Trophoblast cell (in vitro differentiated cells and primary cell): ENCODE measurements at regions not wholly inside any gene's neighbourhood (a gene's known extent, or its start where the extent isn't known, plus 50 kb on each side); places are given as distances from the start of the nearest gene placed in this dataset.

Experiments used
- DNase-seq, 2 donors: peaks; one replicate each; pipeline ENCODE4 v3.0.0-alpha.2; 2016
- H2AFZ ChIP-seq: 2 replicates; pipeline ENCODE4 v1.6.1; 2013; ENCODE audit warnings: low read length, moderate library complexity, mild to moderate bottlenecking; ENCODE audit not compliant: insufficient read depth, poor library complexity
- H2AK5ac ChIP-seq: 2 replicates; pipeline ENCODE4 v1.6.1; 2013; ENCODE audit warnings: mild to moderate bottlenecking, low read length
- H2BK120ac ChIP-seq: 2 replicates; pipeline ENCODE4 v1.6.1; 2013; ENCODE audit warnings: low read length, mild to moderate bottlenecking, moderate library complexity; ENCODE audit not compliant: insufficient read depth, poor library complexity
- H2BK12ac ChIP-seq: 2 replicates; pipeline ENCODE4 v1.6.1; 2013; ENCODE audit warnings: mild to moderate bottlenecking, low read length, moderate library complexity
- H2BK5ac ChIP-seq: 2 replicates; pipeline ENCODE4 v1.6.1; 2013; ENCODE audit warnings: low read length, low read depth, moderate library complexity, mild to moderate bottlenecking; ENCODE audit not compliant: poor library complexity
- H3K14ac ChIP-seq: 2 replicates; pipeline ENCODE4 v1.6.1; 2013; ENCODE audit warnings: mild to moderate bottlenecking, low read length
- H3K18ac ChIP-seq: 2 replicates; pipeline ENCODE4 v1.6.1; 2013; ENCODE audit warnings: mild to moderate bottlenecking, low read length
- H3K23ac ChIP-seq: 2 replicates; pipeline ENCODE4 v1.6.1; 2013; ENCODE audit warnings: low read length
- H3K27ac ChIP-seq: 2 replicates; pipeline ENCODE4 v1.5.1; 2013; ENCODE audit warnings: low read depth, mild to moderate bottlenecking, inconsistent platforms, low read length, moderate library complexity
- H3K27me3 ChIP-seq: 2 replicates; pipeline ENCODE4 v1.6.1; 2013; ENCODE audit warnings: inconsistent platforms, mild to moderate bottlenecking, low read length, moderate library complexity; ENCODE audit not compliant: insufficient read depth
- H3K36me3 ChIP-seq, 2 experiments: 1 replicate in 1 of 2; 2 replicates in 1 of 2; pipeline ENCODE4 v1.6.1; 2013; ENCODE audit warnings: low read length in 2 of 2, mild to moderate bottlenecking in 2 of 2, moderate library complexity in 1 of 2; ENCODE audit not compliant: insufficient read depth in 2 of 2, control insufficient read depth in 1 of 2
- H3K4ac ChIP-seq: 2 replicates; pipeline ENCODE4 v1.6.1; 2013; ENCODE audit warnings: low read depth, mild to moderate bottlenecking, low read length, moderate library complexity
- H3K4me1 ChIP-seq, 2 experiments: 1 replicate in 1 of 2; 2 replicates in 1 of 2; pipeline ENCODE4 v1.6.1; 2013; ENCODE audit warnings: low read length in 2 of 2, mild to moderate bottlenecking in 2 of 2, moderate library complexity in 1 of 2; ENCODE audit not compliant: insufficient read depth in 2 of 2, control insufficient read depth in 1 of 2
- H3K4me2 ChIP-seq: 2 replicates; pipeline ENCODE4 v1.6.1; 2013; ENCODE audit warnings: inconsistent platforms, mild to moderate bottlenecking, low read length, moderate library complexity
- H3K4me3 ChIP-seq: 2 replicates; pipeline ENCODE4 v1.5.1; 2013; ENCODE audit warnings: mild to moderate bottlenecking, low read depth, low read length, inconsistent platforms
- H3K79me1 ChIP-seq: one replicate; pipeline ENCODE4 v1.6.1; 2013; ENCODE audit warnings: low read length
- H3K79me2 ChIP-seq: 2 replicates; pipeline ENCODE4 v1.6.1; 2013; ENCODE audit warnings: low read length, mild to moderate bottlenecking; ENCODE audit not compliant: control insufficient read depth, insufficient read depth, poor library complexity
- H3K9ac ChIP-seq: 2 replicates; pipeline ENCODE4 v1.6.1; 2013; ENCODE audit warnings: mild to moderate bottlenecking, low read length
- H3K9me3 ChIP-seq: 2 replicates; pipeline ENCODE4 v1.6.1; 2013; ENCODE audit warnings: low read depth, mild to moderate bottlenecking, control low read depth, inconsistent platforms, low read length; ENCODE audit not compliant: insufficient read depth
- H4K12ac ChIP-seq: 2 replicates; pipeline ENCODE4 v1.6.1; 2013; ENCODE audit warnings: low read depth, mild to moderate bottlenecking, low read length, moderate library complexity
- H4K8ac ChIP-seq: 2 replicates; pipeline ENCODE4 v1.6.1; 2013; ENCODE audit warnings: low read depth, mild to moderate bottlenecking, low read length, moderate library complexity
- H4K91ac ChIP-seq: one replicate; pipeline ENCODE4 v1.6.1; 2013; ENCODE audit warnings: low read depth, mild to moderate bottlenecking, low read length, moderate library complexity
- WGBS: extraction: QIAGEN DNeasy Blood & Tissue Kit; methylation state at CpG from one replicate; pipeline ENCODE4 v1.1.7; 2013; ENCODE audit warnings: missing lambda C conversion rate; ENCODE audit not compliant: insufficient read length, insufficient coverage; ENCODE audit errors: extremely low coverage; 5-methylcytosine and 5-hydroxymethylcytosine counted together

- Histone ChIP-seq H4K12ac (no peak overlapping the region), H3K4ac (no peak overlapping the region), H4K91ac (no peak overlapping the region), H3K14ac (no peak overlapping the region), H3K79me2 (no peaks in the 10 kb centered on the region), H4K8ac (no peak overlapping the region), H3K9ac (no peak overlapping the region), H2AK5ac (no peak overlapping the region), H3K27me3 (no peaks in the 10 kb centered on the region), H3K9me3 (no peaks in the 10 kb centered on the region), H3K4me2 (no peak overlapping the region), H3K79me1 (no peaks in the 10 kb centered on the region), H3K4me1 (no peaks in the 10 kb centered on the region), H2BK120ac (no peak overlapping the region), H2AFZ (no peak overlapping the region), H3K18ac (no peak overlapping the region), H3K4me3 (no peak overlapping the region), H2BK12ac (no peak overlapping the region), H3K23ac (no peak overlapping the region), H3K36me3 (no peaks in the 10 kb centered on the region), H3K27ac (no peak overlapping the region), H2BK5ac (no peak overlapping the region)
- DNase-seq = no peak
- no CpG with 5 or more reads among the region's 2 CpGs for WGBS
Measured at GRCh38 chr2:198440833-198441232, 636.4 kb downstream of the PLCL1 start.

GRCh38 chr2:198438331-198438730, 633.9 kb downstream of the PLCL1 start:
- Histone ChIP-seq H4K12ac (no peak overlapping the region), H3K27me3 (no peaks in the 10 kb centered on the region), H3K9me3 (no peaks in the 10 kb centered on the region), H3K4me1 (no peaks in the 10 kb centered on the region), H3K4me2 (no peak overlapping the region), H3K27ac (no peak overlapping the region), H2BK120ac (no peak overlapping the region), H3K23ac (no peak overlapping the region), H4K8ac (no peak overlapping the region), H2BK5ac (no peak overlapping the region), H3K79me2 (no peaks in the 10 kb centered on the region), H3K36me3 (no peaks in the 10 kb centered on the region), H3K18ac (no peak overlapping the region), H3K9ac (no peak overlapping the region), H4K91ac (no peak overlapping the region), H2AFZ (no peak overlapping the region), H3K4me3 (no peak overlapping the region), H3K14ac (no peak overlapping the region), H2AK5ac (no peak overlapping the region), H3K79me1 (no peaks in the 10 kb centered on the region), H2BK12ac (no peak overlapping the region), H3K4ac (no peak overlapping the region)
- no CpG with 5 or more reads among the region's 1 CpG for WGBS
- no peak for DNase-seq

- Histone ChIP-seq H3K18ac (no peak overlapping the region), H4K91ac (no peak overlapping the region), H3K4ac (no peak overlapping the region), H2BK12ac (no peak overlapping the region), H3K4me2 (no peak overlapping the region), H3K27me3 (no peaks in the 10 kb centered on the region), H2AK5ac (no peak overlapping the region), H2BK120ac (no peak overlapping the region), H3K4me1 (no peaks in the 10 kb centered on the region), H3K36me3 (no peaks in the 10 kb centered on the region), H2AFZ (no peak overlapping the region), H4K8ac (no peak overlapping the region), H3K23ac (no peak overlapping the region), H3K9me3 (no peaks in the 10 kb centered on the region), H3K79me1 (no peaks in the 10 kb centered on the region), H3K9ac (no peak overlapping the region), H3K14ac (no peak overlapping the region), H4K12ac (no peak overlapping the region), H3K79me2 (no peaks in the 10 kb centered on the region), H3K4me3 (no peak overlapping the region), H2BK5ac (no peak overlapping the region), H3K27ac (no peak overlapping the region)
- no peak for DNase-seq
- WGBS = no CpG with 5 or more reads among the region's 1 CpG
Measured at GRCh38 chr2:198424112-198424511, 619.7 kb downstream of the PLCL1 start.

GRCh38 chr2:198417836-198418235, 613.4 kb downstream of the PLCL1 start:
- no peak overlapping the region for H3K14ac ChIP-seq
- H3K4ac ChIP-seq = no peak overlapping the region
- WGBS = no CpG with 5 or more reads among the region's 3 CpGs
- H3K9ac ChIP-seq = no peak overlapping the region
- no peak overlapping the region for H4K12ac ChIP-seq
- no peak overlapping the region for H3K23ac ChIP-seq
- H3K27me3 ChIP-seq = no peaks in the 10 kb centered on the region
- H3K9me3 ChIP-seq = no peaks in the 10 kb centered on the region
- no peaks in the 10 kb centered on the region for H3K4me1 ChIP-seq
- no peak overlapping the region for H2BK120ac ChIP-seq
- H2BK5ac ChIP-seq = no peak overlapping the region
- no peaks in the 10 kb centered on the region for H3K36me3 ChIP-seq
- no peaks in the 10 kb centered on the region for H3K79me2 ChIP-seq
- H2BK12ac ChIP-seq = no peak overlapping the region
- DNase-seq = no peak
- no peak overlapping the region for H3K18ac ChIP-seq
- H2AFZ ChIP-seq = no peak overlapping the region
- H3K4me2 ChIP-seq = no peak overlapping the region
- no peak overlapping the region for H4K91ac ChIP-seq
- H3K4me3 ChIP-seq = no peak overlapping the region
- no peak overlapping the region for H4K8ac ChIP-seq
- no peak overlapping the region for H3K27ac ChIP-seq
- H2AK5ac ChIP-seq = no peak overlapping the region
- no peaks in the 10 kb centered on the region for H3K79me1 ChIP-seq
